ENCODE measurements at regions not wholly inside any gene's neighbourhood (a gene's known extent, or its start where the extent isn't known, plus 50 kb on each side); places are given as distances from the start of the nearest gene placed in this dataset.

DNA sequence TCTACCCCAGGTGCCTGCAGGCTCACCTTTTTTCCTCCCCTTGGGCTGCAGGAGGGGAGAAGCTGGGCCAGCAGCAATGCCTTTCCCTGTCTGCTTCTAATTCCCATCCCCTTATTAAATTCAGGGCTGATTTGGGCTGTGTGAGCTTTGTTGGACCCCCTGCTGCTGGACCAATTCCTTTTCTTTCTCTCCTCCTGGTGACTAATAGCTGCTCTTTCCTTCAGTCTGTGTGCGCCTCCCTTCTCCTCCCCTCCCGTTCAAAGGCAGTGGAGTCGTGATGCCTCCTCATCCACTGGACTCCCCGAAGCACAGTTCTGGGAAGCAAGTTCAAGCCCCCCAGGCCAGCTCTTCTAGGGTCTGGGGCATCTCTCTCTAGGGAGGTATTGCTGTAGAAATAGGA lies 567.9 kb upstream of the CADM1 start:
- H3K4me3 Mint-ChIP-seq: no peak overlapping the region
- H3K27ac Mint-ChIP-seq: no peak overlapping the region
- peaks cover 24% of the 10 kb centered on the region for H3K4me1 ChIP-seq (ENCODE audit: control insufficient read depth, insufficient read depth, low read length)

DNA sequence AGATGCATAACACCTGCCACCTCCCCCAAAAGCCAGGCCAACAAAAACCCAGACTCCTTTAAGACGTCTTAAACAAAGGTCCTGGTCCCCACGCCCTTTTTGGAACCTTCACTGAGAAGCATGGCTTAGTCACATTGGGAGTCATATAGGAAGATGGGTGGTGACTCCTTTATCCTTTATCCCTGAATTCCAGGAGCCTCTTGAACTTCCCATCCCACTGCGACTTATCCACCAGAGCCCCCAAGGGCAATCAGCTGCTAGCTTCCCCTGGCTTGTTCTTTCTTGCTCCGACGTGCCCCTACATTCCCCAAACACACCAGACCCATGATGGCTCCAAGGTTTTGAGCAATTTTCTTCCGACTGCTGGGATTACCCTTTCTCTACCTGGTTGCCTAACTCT lies 567.0 kb upstream of the CADM1 start:
- 91 to 93% methylated on average over 4 to 6 of the region's 6 CpGs for WGBS, 2 experiments (ENCODE audit: insufficient coverage in 1 of 2, insufficient read length in 1 of 2)
- Histone ChIP-seq H3K27ac (ENCODE audit: low read depth, low read length) (no peak overlapping the region), H3K9ac (ENCODE audit: extremely low read depth, low read length, poor library complexity, severe bottlenecking) (no peak overlapping the region), H3K4me3 (ENCODE audit: low read length) (no peak overlapping the region), H3K9me3 (ENCODE audit: control insufficient read depth, low read length) (no peaks in the 10 kb centered on the region), H3K4me1 (ENCODE audit: control insufficient read depth, insufficient read depth, low read length) (peaks cover 24% of the 10 kb centered on the region), H3K27me3 (ENCODE audit: control insufficient read depth, insufficient read depth, low read length, poor library complexity, severe bottlenecking) (peaks cover 10% of the 10 kb centered on the region), H3K36me3 (ENCODE audit: control insufficient read depth, insufficient read depth, low read length) (no peaks in the 10 kb centered on the region)
- TF ChIP-seq, protein P1, sequence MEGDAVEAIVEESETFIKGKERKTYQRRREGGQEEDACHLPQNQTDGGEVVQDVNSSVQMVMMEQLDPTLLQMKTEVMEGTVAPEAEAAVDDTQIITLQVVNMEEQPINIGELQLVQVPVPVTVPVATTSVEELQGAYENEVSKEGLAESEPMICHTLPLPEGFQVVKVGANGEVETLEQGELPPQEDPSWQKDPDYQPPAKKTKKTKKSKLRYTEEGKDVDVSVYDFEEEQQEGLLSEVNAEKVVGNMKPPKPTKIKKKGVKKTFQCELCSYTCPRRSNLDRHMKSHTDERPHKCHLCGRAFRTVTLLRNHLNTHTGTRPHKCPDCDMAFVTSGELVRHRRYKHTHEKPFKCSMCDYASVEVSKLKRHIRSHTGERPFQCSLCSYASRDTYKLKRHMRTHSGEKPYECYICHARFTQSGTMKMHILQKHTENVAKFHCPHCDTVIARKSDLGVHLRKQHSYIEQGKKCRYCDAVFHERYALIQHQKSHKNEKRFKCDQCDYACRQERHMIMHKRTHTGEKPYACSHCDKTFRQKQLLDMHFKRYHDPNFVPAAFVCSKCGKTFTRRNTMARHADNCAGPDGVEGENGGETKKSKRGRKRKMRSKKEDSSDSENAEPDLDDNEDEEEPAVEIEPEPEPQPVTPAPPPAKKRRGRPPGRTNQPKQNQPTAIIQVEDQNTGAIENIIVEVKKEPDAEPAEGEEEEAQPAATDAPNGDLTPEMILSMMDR (conservative IDR thresholded peaks at IDR 0.05): no peak
- Mint-ChIP-seq H3K36me3 (ENCODE audit: low read depth) (no peaks in the 10 kb centered on the region), H3K4me1 (peaks cover 25% of the 10 kb centered on the region), H3K27me3 (ENCODE audit: insufficient read depth) (peaks cover 10% of the 10 kb centered on the region), H3K9me3 (no peaks in the 10 kb centered on the region), H3K4me3 (no peak overlapping the region), H3K27ac (no peak overlapping the region)
- DNase-seq: no peak

More for the DNA sequence above, 567.9 kb upstream of the CADM1 start:
- Histone ChIP-seq H3K9ac (ENCODE audit: extremely low read depth, low read length, poor library complexity, severe bottlenecking) (no peak overlapping the region), H3K4me3 (ENCODE audit: low read length) (no peak overlapping the region), H3K27ac (ENCODE audit: low read depth, low read length) (no peak overlapping the region), H3K36me3 (ENCODE audit: control insufficient read depth, insufficient read depth, low read length) (no peaks in the 10 kb centered on the region), H3K27me3 (ENCODE audit: control insufficient read depth, insufficient read depth, low read length, poor library complexity, severe bottlenecking) (peaks cover 1% of the 10 kb centered on the region), H3K9me3 (ENCODE audit: control insufficient read depth, low read length) (no peaks in the 10 kb centered on the region)
- 40% methylated on average over 4 of the region's 4 CpGs; no CpG with 5 or more reads in 1 of the 2 experiments for WGBS, 2 experiments (ENCODE audit: insufficient coverage in 1 of 2, insufficient read length in 1 of 2)
- Mint-ChIP-seq H3K27me3 (ENCODE audit: insufficient read depth) (peaks cover 2% of the 10 kb centered on the region), H3K9me3 (no peaks in the 10 kb centered on the region), H3K4me1 (peaks cover 25% of the 10 kb centered on the region), H3K36me3 (ENCODE audit: low read depth) (no peaks in the 10 kb centered on the region)
- DNase-seq: peak; percentile 80
- TF ChIP-seq, protein P1 (conservative IDR thresholded peaks at IDR 0.05): no peak

DNA sequence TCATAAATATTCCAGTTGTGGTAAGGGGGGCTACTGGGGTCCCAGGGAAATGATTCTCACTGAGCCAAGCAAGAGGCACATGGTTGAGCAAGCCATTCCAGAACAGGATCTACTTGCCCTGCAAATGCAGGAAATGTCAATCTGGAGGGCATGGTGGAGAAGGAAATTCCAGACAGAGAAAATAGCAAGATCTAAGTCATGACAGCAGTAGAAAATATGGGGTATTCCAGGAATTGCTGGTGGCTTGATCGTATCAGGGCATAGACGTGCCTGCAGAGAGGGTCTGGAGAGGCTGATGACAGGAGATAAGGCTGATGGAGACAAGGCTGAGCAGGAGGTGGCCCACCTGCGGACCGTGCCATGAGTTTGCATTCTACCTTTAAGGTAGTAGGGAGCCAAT lies 566.3 kb upstream of the CADM1 start:
- no peak overlapping the region for H3K9ac ChIP-seq (ENCODE audit: extremely low read depth, low read length, poor library complexity, severe bottlenecking)
- no peaks in the 10 kb centered on the region for H3K9me3 ChIP-seq (ENCODE audit: control insufficient read depth, low read length)
- no peaks in the 10 kb centered on the region for H3K36me3 ChIP-seq (ENCODE audit: control insufficient read depth, insufficient read depth, low read length)
- Mint-ChIP-seq H3K9me3 (no peaks in the 10 kb centered on the region), H3K27me3 (ENCODE audit: insufficient read depth) (peaks cover 12% of the 10 kb centered on the region), H3K27ac (no peak overlapping the region), H3K4me1 (peaks cover 22% of the 10 kb centered on the region), H3K4me3 (no peak overlapping the region), H3K36me3 (ENCODE audit: low read depth) (no peaks in the 10 kb centered on the region)
- H3K4me3 ChIP-seq (ENCODE audit: low read length): no peak overlapping the region
- WGBS, 2 experiments (ENCODE audit: insufficient coverage in 1 of 2, insufficient read length in 1 of 2): 67 to 73% methylated on average over 4 of the region's 4 CpGs
- H3K27ac ChIP-seq (ENCODE audit: low read depth, low read length): no peak overlapping the region
- peaks cover 24% of the 10 kb centered on the region for H3K4me1 ChIP-seq (ENCODE audit: control insufficient read depth, insufficient read depth, low read length)
- peaks cover 14% of the 10 kb centered on the region for H3K27me3 ChIP-seq (ENCODE audit: control insufficient read depth, insufficient read depth, low read length, poor library complexity, severe bottlenecking)
- no peak for DNase-seq
- TF ChIP-seq, protein P1 (conservative IDR thresholded peaks at IDR 0.05): no peak

Data from endodermal cell (in vitro differentiated cells).